ENCODE measurements at regions not wholly inside any gene's neighbourhood (a gene's known extent, or its start where the extent isn't known, plus 50 kb on each side); places are given as distances from the start of the nearest gene placed in this dataset.

- Histone ChIP-seq H3K9me3 (no peaks in the 10 kb centered on the region), H3K4me1 (ENCODE audit: insufficient read depth) (no peaks in the 10 kb centered on the region), H3K4me3 (no peak overlapping the region), H3K27me3 (no peaks in the 10 kb centered on the region), H3K36me3 (no peaks in the 10 kb centered on the region), H3K27ac (no peak overlapping the region)
- intact Hi-C loops (cut with DNase I), result no loop called here
- 77 to 90% (median 86%) methylated on average over 19 to 27 of the region's 27 CpGs for WGBS, 3 donors
- DNase-seq, result no peak
- no peak for TF ChIP-seq EP300 (IDR thresholded peaks at IDR 0.05)
- TF ChIP-seq POLR2A (IDR thresholded peaks at IDR 0.05), result no peak
- TF ChIP-seq CTCF (IDR thresholded peaks at IDR 0.05), result no peak
Observed at GRCh38 chr7:157483515-157483914, 146.7 kb downstream of the DNAJB6 start.

GRCh38 chr7:157483971-157484410, 147.2 kb downstream of the DNAJB6 start:
- 83 to 85% (median 84%) methylated on average over 6 to 11 of the region's 11 CpGs for WGBS, 3 donors
- H3K9me3 ChIP-seq, result no peaks in the 10 kb centered on the region
- H3K4me3 ChIP-seq, result no peak overlapping the region
- TF ChIP-seq CTCF (IDR thresholded peaks at IDR 0.05), result no peak
- no peak for TF ChIP-seq POLR2A (IDR thresholded peaks at IDR 0.05)
- TF ChIP-seq EP300 (IDR thresholded peaks at IDR 0.05), result no peak
- DNase-seq, result no peak
- H3K4me1 ChIP-seq (ENCODE audit: insufficient read depth), result no peaks in the 10 kb centered on the region
- H3K27me3 ChIP-seq, result no peaks in the 10 kb centered on the region
- intact Hi-C loops (cut with DNase I), result no loop called here
- no peaks in the 10 kb centered on the region for H3K36me3 ChIP-seq
- no peak overlapping the region for H3K27ac ChIP-seq

- Histone ChIP-seq H3K27ac (no peak overlapping the region), H3K36me3 (no peaks in the 10 kb centered on the region), H3K4me3 (no peak overlapping the region), H3K9me3 (no peaks in the 10 kb centered on the region), H3K27me3 (no peaks in the 10 kb centered on the region), H3K4me1 (ENCODE audit: insufficient read depth) (no peaks in the 10 kb centered on the region)
- intact Hi-C loops (cut with DNase I), result no loop called here
- no peak for DNase-seq
- 82 to 85% (median 85%) methylated on average over 28 of the region's 28 CpGs for WGBS, 3 donors
- TF ChIP-seq EP300 (IDR thresholded peaks at IDR 0.05), result no peak
Observed at GRCh38 chr7:157484411-157485081, 147.7 kb downstream of the DNAJB6 start.

GRCh38 chr7:157485361-157485831, 148.6 kb downstream of the DNAJB6 start:
- Histone ChIP-seq H3K4me3 (no peak overlapping the region), H3K4me1 (ENCODE audit: insufficient read depth) (no peaks in the 10 kb centered on the region), H3K27me3 (no peaks in the 10 kb centered on the region), H3K9me3 (no peaks in the 10 kb centered on the region), H3K36me3 (no peaks in the 10 kb centered on the region), H3K27ac (no peak overlapping the region)
- no peak for DNase-seq
- intact Hi-C loops (cut with DNase I), result no loop called here
- no peak for TF ChIP-seq CTCF (IDR thresholded peaks at IDR 0.05)
- TF ChIP-seq EP300 (IDR thresholded peaks at IDR 0.05), result no peak
- TF ChIP-seq POLR2A (IDR thresholded peaks at IDR 0.05), result no peak
- 73 to 79% (median 75%) methylated on average over 12 of the region's 12 CpGs for WGBS, 3 donors

- H3K36me3 ChIP-seq, result no peaks in the 10 kb centered on the region
- WGBS, 3 donors, result 62 to 71% (median 67%) methylated on average over 11 of the region's 11 CpGs
- no peaks in the 10 kb centered on the region for H3K27me3 ChIP-seq
- no peaks in the 10 kb centered on the region for H3K9me3 ChIP-seq
- H3K27ac ChIP-seq, result no peak overlapping the region
- no peaks in the 10 kb centered on the region for H3K4me1 ChIP-seq (ENCODE audit: insufficient read depth)
- DNase-seq, result no peak
- TF ChIP-seq POLR2A (IDR thresholded peaks at IDR 0.05) (no peak), EP300 (IDR thresholded peaks at IDR 0.05) (no peak), CTCF (IDR thresholded peaks at IDR 0.05) (no peak)
- no peak overlapping the region for H3K4me3 ChIP-seq
- intact Hi-C loops (cut with DNase I), result no loop called here
Observed at GRCh38 chr7:157486007-157486755, 149.4 kb downstream of the DNAJB6 start.
